OCI-LY1 (cell line): ENCODE measurements at regions not wholly inside any gene's neighbourhood (a gene's known extent, or its start where the extent isn't known, plus 50 kb on each side); places are given as distances from the start of the nearest gene placed in this dataset.

Experiments
- H2AFZ ChIP-seq: fragments of 200-600 bp; sonication (generic), shearing (Covaris generic); 2 replicates; pipeline ENCODE4 v1.6.0; 2014; ENCODE audit warnings: antibody characterized with exemption, mild to moderate bottlenecking, low read length
- H3F3A ChIP-seq: fragments of 200-600 bp; sonication (generic), shearing (Covaris generic); 2 replicates; pipeline ENCODE4 v1.6.0; 2014; ENCODE audit warnings: mild to moderate bottlenecking, antibody characterized with exemption, low read length, moderate library complexity; ENCODE audit not compliant: insufficient read depth
- H3K27ac ChIP-seq: fragments of 200-600 bp; sonication (generic); 2 replicates; pipeline ENCODE4 v1.5.1; 2014; ENCODE audit warnings: low read length, mixed run types, mild to moderate bottlenecking, low read depth; ENCODE audit not compliant: poor library complexity, severe bottlenecking
- H3K27me3 ChIP-seq: fragments of 200-600 bp; sonication (generic); 2 replicates; pipeline ENCODE4 v1.6.0; 2014; ENCODE audit warnings: antibody characterized with exemption, mild to moderate bottlenecking, low read length, moderate library complexity; ENCODE audit not compliant: insufficient read depth
- H3K36me3 ChIP-seq: fragments of 200-600 bp; sonication (generic); 2 replicates; pipeline ENCODE4 v1.6.1; 2014; ENCODE audit warnings: mild to moderate bottlenecking, antibody characterized with exemption, low read length, moderate library complexity, mixed read lengths; ENCODE audit not compliant: insufficient read depth
- H3K4me1 ChIP-seq: fragments of 200-600 bp; sonication (generic); 2 replicates; pipeline ENCODE4 v1.5.1; 2014; ENCODE audit warnings: mild to moderate bottlenecking, low read length, moderate library complexity; ENCODE audit not compliant: insufficient read depth, severe bottlenecking
- H3K4me2 ChIP-seq: fragments of 200-600 bp; sonication (generic), shearing (Covaris generic); 2 replicates; pipeline ENCODE4 v1.6.1; 2014; ENCODE audit warnings: low read length
- H3K4me3 ChIP-seq: fragments of 200-600 bp; sonication (generic); 2 replicates; pipeline ENCODE4 v1.5.1; 2014; ENCODE audit warnings: low read length, low read depth, mild to moderate bottlenecking, mixed read lengths; ENCODE audit not compliant: poor library complexity, severe bottlenecking
- H3K79me2 ChIP-seq: fragments of 200-600 bp; shearing (Covaris generic); 2 replicates; pipeline ENCODE4 v1.6.1; 2016; ENCODE audit warnings: mixed run types, low read length, mixed read lengths; ENCODE audit not compliant: insufficient read depth
- H3K9ac ChIP-seq: fragments of 200-600 bp; sonication (generic), shearing (Covaris generic); 2 replicates; pipeline ENCODE4 v1.6.1; 2014; ENCODE audit warnings: mild to moderate bottlenecking, low read length, mixed read lengths
- H3K9me2 ChIP-seq: fragments of 200-600 bp; sonication (generic), shearing (Covaris generic); 2 replicates; pipeline ENCODE4 v1.6.1; 2014; ENCODE audit warnings: low read depth, mild to moderate bottlenecking, low read length, mixed read lengths
- H3K9me3 ChIP-seq: fragments of 200-600 bp; shearing (Covaris generic); 2 replicates; pipeline ENCODE4 v1.6.1; 2014; ENCODE audit warnings: low read length, mixed read lengths
- H4K20me1 ChIP-seq: fragments of 200-600 bp; sonication (generic), shearing (Covaris generic); 2 replicates; pipeline ENCODE4 v1.6.0; 2016; ENCODE audit warnings: mild to moderate bottlenecking, low read length; ENCODE audit not compliant: insufficient read depth
- CTCF ChIP-seq: fragments of 200-600 bp; sonication (generic), shearing (Covaris generic); IDR thresholded peaks from 2 replicates; pipeline ENCODE4 v1.5.1; 2017; ENCODE audit warnings: mild to moderate bottlenecking, antibody characterized with exemption, low read length, moderate library complexity, mixed read lengths
- EZH2 ChIP-seq: fragments of 200-600 bp; sonication (generic), shearing (Covaris generic); IDR thresholded peaks from 2 replicates; pipeline ENCODE4 v1.8.0; 2017; ENCODE audit warnings: borderline replicate concordance, mixed run types, mild to moderate bottlenecking, antibody characterized with exemption, low read length, moderate library complexity, mixed read lengths

- Histone ChIP-seq H3K9ac (no peak overlapping the region), H3K4me3 (no peak overlapping the region), H3K4me2 (no peak overlapping the region), H3K27me3 (no peaks in the 10 kb centered on the region; the same call in 1 of the 2 replicates), H3F3A (no peaks in the 10 kb centered on the region), H3K9me2 (no peaks in the 10 kb centered on the region), H3K4me1 (no peaks in the 10 kb centered on the region), H2AFZ (no peak overlapping the region), H4K20me1 (no peaks in the 10 kb centered on the region), H3K9me3 (no peaks in the 10 kb centered on the region), H3K79me2 (no peaks in the 10 kb centered on the region), H3K36me3 (no peaks in the 10 kb centered on the region), H3K27ac (no peak overlapping the region)
- TF ChIP-seq EZH2 (no peak), CTCF (no peak)
Measured at GRCh38 chr13:111661052-111661451, 340.6 kb downstream of the TEX29 start.

- H3K4me1 ChIP-seq = no peaks in the 10 kb centered on the region
- no peaks in the 10 kb centered on the region for H3K36me3 ChIP-seq
- no peak overlapping the region for H3K4me2 ChIP-seq
- H4K20me1 ChIP-seq = no peaks in the 10 kb centered on the region
- H3K9me3 ChIP-seq = no peaks in the 10 kb centered on the region
- TF ChIP-seq CTCF = no peak
- TF ChIP-seq EZH2 = no peak
- H2AFZ ChIP-seq = no peak overlapping the region
- no peak overlapping the region for H3K9ac ChIP-seq
- H3K79me2 ChIP-seq = no peaks in the 10 kb centered on the region
- H3K4me3 ChIP-seq = no peak overlapping the region
- no peak overlapping the region for H3K27ac ChIP-seq
- H3K27me3 ChIP-seq = no peaks in the 10 kb centered on the region; the same call in 1 of the 2 replicates
- H3F3A ChIP-seq = no peaks in the 10 kb centered on the region
- no peaks in the 10 kb centered on the region for H3K9me2 ChIP-seq
Measured at GRCh38 chr13:111661776-111662175, 341.3 kb downstream of the TEX29 start.

DNA sequence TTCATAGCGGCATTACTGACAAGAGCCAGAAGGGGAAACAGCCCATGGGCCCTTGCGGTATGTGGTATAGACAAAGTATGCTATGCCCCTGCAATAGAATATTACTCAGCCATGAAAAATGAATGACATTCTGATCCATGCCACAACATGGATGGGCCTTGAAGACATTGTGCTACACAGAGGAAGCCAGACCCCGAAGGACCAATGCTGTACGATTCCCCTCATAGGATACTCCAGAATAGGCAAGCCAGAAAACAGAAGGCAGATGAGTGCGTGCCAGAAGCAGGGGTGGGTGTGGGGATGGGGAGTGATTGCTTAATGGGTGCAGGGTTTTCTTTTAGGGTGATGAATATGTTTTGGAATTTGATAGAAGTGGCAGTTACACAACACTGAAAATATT is 342.0 kb downstream of the TEX29 start:
- TF ChIP-seq EZH2 (no peak), CTCF (no peak)
- no peaks in the 10 kb centered on the region for H4K20me1 ChIP-seq
- no peak overlapping the region for H2AFZ ChIP-seq
- H3K4me3 ChIP-seq = no peak overlapping the region
- H3K27ac ChIP-seq = no peak overlapping the region
- H3K27me3 ChIP-seq = no peaks in the 10 kb centered on the region
- no peaks in the 10 kb centered on the region for H3K79me2 ChIP-seq
- no peak overlapping the region for H3K4me2 ChIP-seq
- no peaks in the 10 kb centered on the region for H3K36me3 ChIP-seq
- no peaks in the 10 kb centered on the region for H3K9me3 ChIP-seq
- H3K9ac ChIP-seq = no peak overlapping the region
- no peaks in the 10 kb centered on the region for H3F3A ChIP-seq
- H3K4me1 ChIP-seq = no peaks in the 10 kb centered on the region
- H3K9me2 ChIP-seq = no peaks in the 10 kb centered on the region
